Activated T-cell treated with anti-CD3 and anti-CD28 coated beads, Interleukin-2, amount 50 U/mL, for 72 hours (primary cell): ENCODE measurements at regions not wholly inside any gene's neighbourhood (a gene's known extent, or its start where the extent isn't known, plus 50 kb on each side); places are given as distances from the start of the nearest gene placed in this dataset.
"Not testable (repeated sequence)": the region's sequence is repeated elsewhere in the genome, so short reads cannot be mapped to it uniquely, and the experiment has no call there.

Experiments used
- ATAC-seq, 2 donors: fragments of 150-1000 bp; cut with Tn5 transposase; replicated peaks in 1 of 2; 2 replicates each; pipeline ENCODE4 v1.10.0; 2021; ENCODE audit warnings: moderate library complexity in 2 of 2, mild to moderate bottlenecking in 1 of 2
- DNase-seq, 2 donors: peaks; one replicate each; pipeline ENCODE4 v3.0.0; 2021 to 2022; ENCODE audit warnings: mixed read lengths in 1 of 2
- H3K27ac Mint-ChIP-seq: one replicate; pipeline ENCODE4 v1.8.0; 2022; ENCODE audit warnings: mild to moderate bottlenecking, moderate library complexity, mixed read lengths
- H3K27me3 Mint-ChIP-seq: one replicate; pipeline ENCODE4 v1.8.0; 2022; ENCODE audit warnings: low read depth, mixed read lengths
- H3K36me3 Mint-ChIP-seq, 2 donors: one replicate each; pipeline ENCODE4 v1.8.0; 2022; ENCODE audit warnings: mixed read lengths in 2 of 2, mild to moderate bottlenecking in 1 of 2; ENCODE audit not compliant: insufficient read depth in 2 of 2
- H3K4me1 Mint-ChIP-seq: one replicate; pipeline ENCODE4 v1.8.0; 2022; ENCODE audit warnings: low read depth, mixed read lengths
- H3K4me3 Mint-ChIP-seq, 2 donors: one replicate each; pipeline ENCODE4 v1.8.0; 2022; ENCODE audit warnings: mild to moderate bottlenecking in 2 of 2, mixed read lengths in 2 of 2, moderate library complexity in 2 of 2
- H3K9me3 Mint-ChIP-seq, 2 donors: one replicate each; pipeline ENCODE4 v1.8.0; 2022; ENCODE audit warnings: mixed read lengths in 2 of 2

DNA sequence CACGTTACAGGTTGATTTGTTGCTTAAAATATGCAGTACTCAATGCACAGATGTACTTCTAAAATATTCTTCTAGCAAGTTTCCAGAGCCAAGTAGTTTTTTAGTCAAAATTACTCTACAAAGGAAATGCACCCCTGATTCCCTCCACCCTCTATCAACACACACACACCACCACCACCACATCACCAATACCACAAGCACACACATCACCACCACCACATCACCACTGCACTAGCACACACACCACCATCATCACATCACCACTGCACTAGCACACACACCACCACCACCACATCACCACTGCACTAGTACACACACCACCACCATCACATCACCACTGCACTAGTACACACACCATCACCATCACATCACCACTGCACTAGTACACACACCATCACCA, 105.2 kb upstream of the FRG1 start:
- no peaks in the 10 kb centered on the region for H3K27me3 Mint-ChIP-seq
- peaks cover 1 to 5% of the 10 kb centered on the region in 2 donors for H3K9me3 Mint-ChIP-seq

DNA sequence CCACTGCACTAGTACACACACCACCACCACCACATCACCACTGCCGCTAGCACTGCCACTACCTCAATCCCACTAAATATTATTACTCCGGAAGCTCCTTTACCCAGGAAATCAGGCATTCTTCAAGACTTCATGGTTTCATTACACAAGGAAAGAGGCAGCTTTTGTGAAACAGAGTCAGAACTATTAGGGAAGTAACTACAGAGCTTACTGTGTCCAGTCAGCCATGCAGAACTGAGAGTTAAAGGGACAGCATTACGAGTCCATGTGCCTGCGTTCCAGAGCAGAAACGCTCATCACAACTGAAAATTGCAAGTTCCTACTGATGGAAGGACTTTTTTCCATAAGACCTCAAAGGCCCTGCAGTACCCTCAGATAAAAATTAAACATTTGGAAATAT, 103.2 kb upstream of the FRG1 start:
- Mint-ChIP-seq H3K36me3 (no peaks in the 10 kb centered on the region), H3K27ac (no peak overlapping the region), H3K9me3 (peaks cover 1 to 5% of the 10 kb centered on the region in 2 donors), H3K27me3 (no peaks in the 10 kb centered on the region), H3K4me3 (no peak overlapping the region), H3K4me1 (no peaks in the 10 kb centered on the region)
- DNase-seq (no peak), ATAC-seq (no peak)

More for the DNA sequence above, 105.2 kb upstream of the FRG1 start:
- H3K36me3 Mint-ChIP-seq: no peaks in the 10 kb centered on the region
- no peak overlapping the region for H3K4me3 Mint-ChIP-seq
- DNase-seq (no peak), ATAC-seq (no peak)
- no peak overlapping the region for H3K27ac Mint-ChIP-seq
- H3K4me1 Mint-ChIP-seq: no peaks in the 10 kb centered on the region

DNA sequence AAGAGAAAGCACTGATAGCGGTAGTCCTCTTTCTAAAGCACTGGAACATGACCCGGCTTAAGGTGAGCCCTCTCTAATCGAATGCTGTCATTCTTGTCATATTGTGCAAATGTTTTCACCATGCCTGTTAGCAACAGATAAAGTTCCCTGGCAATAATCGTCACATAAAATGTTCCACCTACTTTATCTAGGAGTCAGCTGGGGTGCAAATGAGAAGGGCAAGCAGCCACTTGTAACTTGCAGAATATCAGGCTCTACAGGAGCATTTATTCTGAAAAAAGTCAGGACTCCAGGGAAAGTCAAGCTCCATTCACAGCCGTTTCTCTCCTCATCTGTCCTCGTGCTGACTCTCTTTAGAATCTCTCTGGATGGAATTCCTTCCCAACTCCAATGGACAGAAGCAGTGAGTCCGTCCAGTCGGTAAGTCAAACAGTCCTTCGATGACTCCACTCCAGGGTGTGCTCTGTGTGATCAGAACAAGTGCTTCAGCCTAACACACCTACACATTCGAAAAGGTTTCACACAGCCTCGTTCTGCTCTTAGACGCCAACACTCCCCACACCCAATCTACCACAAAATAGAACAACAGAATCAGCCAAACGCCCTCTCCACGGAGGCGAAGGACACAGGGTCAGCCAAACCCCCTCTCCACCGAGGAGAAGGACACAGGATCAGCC, 101.7 kb upstream of the FRG1 start:
- Mint-ChIP-seq H3K4me3 (no peak overlapping the region), H3K36me3 (no peaks in the 10 kb centered on the region), H3K27ac (no peak overlapping the region), H3K4me1 (no peaks in the 10 kb centered on the region), H3K27me3 (no peaks in the 10 kb centered on the region), H3K9me3 (peaks cover 1 to 5% of the 10 kb centered on the region in 2 donors)
- no peak for ATAC-seq
- no peak for DNase-seq

DNA sequence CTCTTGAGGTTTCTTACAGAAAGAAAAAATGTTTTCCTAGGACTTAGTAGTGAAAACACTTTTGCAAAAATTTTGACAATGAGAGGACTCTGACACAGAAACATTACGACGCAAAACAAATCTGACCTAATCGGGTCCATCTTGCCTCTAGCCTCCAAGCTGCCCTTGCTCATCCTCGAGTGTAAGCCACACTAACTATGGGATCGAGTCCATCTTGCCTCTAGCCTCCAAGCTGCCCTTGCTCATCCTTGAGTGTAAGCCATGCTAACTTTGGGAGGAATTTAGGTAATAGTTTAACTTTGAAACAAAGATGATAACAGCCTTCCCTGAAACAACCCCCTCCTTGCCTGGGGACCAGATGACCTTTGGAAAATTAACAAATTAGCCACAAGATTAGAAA, 100.3 kb upstream of the FRG1 start:
- no peak for DNase-seq
- Mint-ChIP-seq H3K27me3 (no peaks in the 10 kb centered on the region), H3K27ac (no peak overlapping the region), H3K9me3 (peaks cover 1 to 5% of the 10 kb centered on the region in 2 donors), H3K4me1 (no peaks in the 10 kb centered on the region), H3K4me3 (no peak overlapping the region), H3K36me3 (no peaks in the 10 kb centered on the region)
- ATAC-seq: no peak

DNA sequence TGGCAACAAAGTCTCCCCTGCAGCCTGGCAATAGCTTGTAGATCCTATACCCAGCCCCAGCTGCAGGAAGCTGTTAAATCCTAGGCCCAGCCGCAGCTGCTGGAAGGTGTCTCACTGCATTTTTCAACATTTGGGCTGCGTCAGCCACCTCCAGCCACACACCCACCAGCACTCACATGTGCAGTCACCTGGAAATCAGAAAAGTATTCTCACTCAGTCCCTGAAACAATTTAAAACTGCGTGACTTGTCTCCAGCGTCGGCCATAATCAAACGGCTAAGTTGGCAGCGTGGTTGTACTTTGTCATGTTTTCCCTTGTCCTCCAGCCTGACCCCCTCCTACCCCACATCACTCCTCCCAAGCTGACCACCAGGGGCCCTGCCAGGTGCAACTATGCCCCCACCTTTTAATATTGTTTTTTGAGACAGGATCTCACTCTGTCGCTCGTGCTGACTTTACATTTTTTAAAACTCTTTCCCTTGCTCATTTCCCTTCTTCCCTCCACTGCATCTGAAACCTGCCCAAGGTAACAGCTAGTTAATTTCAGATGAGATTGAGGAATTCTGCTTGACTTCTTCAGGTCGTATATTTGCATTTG, 97.2 kb upstream of the FRG1 start:
- Mint-ChIP-seq H3K27me3 (no peaks in the 10 kb centered on the region), H3K36me3 (peaks cover 2 to 3% of the 10 kb centered on the region in 2 donors), H3K4me1 (no peaks in the 10 kb centered on the region), H3K27ac (no peak overlapping the region), H3K9me3 (peaks cover 0 to 1% of the 10 kb centered on the region in 2 donors), H3K4me3 (no peak overlapping the region)
- no peak for ATAC-seq
- no peak for DNase-seq

DNA sequence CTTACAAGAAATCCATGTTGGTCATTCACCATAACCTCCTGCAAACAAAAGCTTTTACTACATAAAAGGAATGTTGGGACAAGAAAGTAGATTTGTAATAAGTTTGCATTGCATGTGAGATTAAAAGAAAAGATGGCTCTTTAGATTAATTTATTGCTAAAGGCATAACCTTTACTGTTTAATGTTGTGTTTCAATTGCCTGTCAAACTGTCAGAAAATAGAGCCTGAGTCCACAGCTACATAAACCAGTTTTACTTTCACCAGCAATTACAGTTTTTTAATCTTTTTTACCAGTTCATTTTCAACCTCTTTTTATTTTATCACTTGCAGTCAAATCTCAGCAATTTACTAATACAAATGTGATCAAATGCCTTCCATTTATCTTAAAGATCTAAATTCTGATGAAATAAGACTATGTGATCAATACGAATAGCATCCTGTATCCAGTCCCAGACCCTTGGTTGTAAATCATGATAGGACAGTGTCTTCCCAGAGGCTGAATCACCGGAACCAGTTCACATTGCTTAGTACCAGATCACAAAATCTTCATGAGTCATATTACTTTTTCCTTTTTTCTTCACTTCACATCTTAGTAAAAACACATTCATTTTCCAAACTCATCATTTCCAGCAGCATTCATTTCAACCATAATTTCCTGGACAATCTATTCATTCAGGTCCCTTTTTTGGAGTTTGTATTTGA, 95.4 kb upstream of the FRG1 start:
- H3K27ac Mint-ChIP-seq: no peak overlapping the region
- H3K4me1 Mint-ChIP-seq: no peaks in the 10 kb centered on the region
- no peak overlapping the region for H3K4me3 Mint-ChIP-seq
- H3K27me3 Mint-ChIP-seq: no peaks in the 10 kb centered on the region
- ATAC-seq (no peak), DNase-seq (no peak)
- H3K9me3 Mint-ChIP-seq: peaks cover 0 to 1% of the 10 kb centered on the region in 2 donors
- peaks cover 2 to 3% of the 10 kb centered on the region in 2 donors for H3K36me3 Mint-ChIP-seq

DNA sequence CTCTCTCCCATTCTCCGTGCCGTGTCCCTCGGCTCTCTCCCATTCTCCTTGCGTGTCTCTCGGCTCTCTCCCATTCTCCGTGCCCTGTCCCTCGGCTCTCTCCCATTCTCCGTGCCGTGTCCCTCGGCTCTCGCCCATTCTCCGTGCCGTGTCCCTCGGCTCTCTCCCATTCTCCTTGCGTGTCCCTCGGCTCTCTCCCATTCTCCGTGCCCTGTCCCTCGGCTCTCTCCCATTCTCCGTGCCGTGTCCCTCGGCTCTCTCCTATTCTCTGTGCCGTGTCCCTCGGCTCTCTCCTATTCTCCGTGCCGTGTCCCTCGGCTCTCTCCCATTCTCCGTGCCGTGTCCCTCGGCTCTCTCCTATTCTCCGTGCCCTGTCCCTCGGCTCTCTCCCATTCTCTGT, 94.6 kb upstream of the FRG1 start:
- H3K4me3 Mint-ChIP-seq, DNase-seq, H3K4me1 Mint-ChIP-seq: not testable (repeated sequence)

DNA sequence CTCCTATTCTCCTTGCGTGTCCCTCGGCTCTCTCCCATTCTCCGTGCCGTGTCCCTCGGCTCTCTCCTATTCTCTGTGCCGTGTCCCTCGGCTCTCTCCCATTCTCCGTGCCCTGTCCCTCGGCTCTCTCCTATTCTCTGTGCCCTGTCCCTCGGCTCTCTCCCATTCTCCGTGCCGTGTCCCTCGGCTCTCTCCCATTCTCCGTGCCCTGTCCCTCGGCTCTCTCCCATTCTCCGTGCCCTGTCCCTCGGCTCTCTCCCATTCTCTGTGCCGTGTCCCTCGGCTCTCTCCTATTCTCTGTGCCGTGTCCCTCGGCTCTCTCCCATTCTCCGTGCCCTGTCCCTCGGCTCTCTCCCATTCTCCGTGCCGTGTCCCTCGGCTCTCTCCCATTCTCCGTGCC, 94.1 kb upstream of the FRG1 start:
- ATAC-seq, H3K9me3 Mint-ChIP-seq, H3K4me1 Mint-ChIP-seq, H3K27ac Mint-ChIP-seq, H3K4me3 Mint-ChIP-seq, H3K36me3 Mint-ChIP-seq, H3K27me3 Mint-ChIP-seq: not testable (repeated sequence)
- DNase-seq: peak in 1 of 2 donors; percentile 14

More for the DNA sequence above, 94.6 kb upstream of the FRG1 start:
- not testable (repeated sequence) for H3K36me3 Mint-ChIP-seq, H3K9me3 Mint-ChIP-seq, H3K27ac Mint-ChIP-seq, ATAC-seq, H3K27me3 Mint-ChIP-seq

DNA sequence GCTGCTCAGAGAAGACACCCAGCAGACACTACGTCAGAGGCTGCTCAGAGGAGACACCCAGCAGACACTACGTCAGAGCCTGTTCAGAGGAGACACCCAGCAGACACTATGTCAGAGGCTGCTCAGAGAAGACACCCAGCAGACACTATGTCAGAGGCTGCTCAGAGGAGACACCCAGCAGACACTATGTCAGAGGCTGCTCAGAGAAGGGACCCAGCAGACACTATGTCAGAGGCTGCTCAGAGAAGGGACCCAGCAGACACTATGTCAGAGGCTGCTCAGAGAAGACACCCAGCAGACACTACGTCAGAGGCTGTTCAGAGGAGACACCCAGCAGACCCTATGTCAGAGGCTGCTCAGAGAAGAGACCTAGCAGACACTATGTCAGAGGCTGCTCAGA, 92.0 kb upstream of the FRG1 start:
- H3K9me3 Mint-ChIP-seq, H3K4me3 Mint-ChIP-seq, ATAC-seq, H3K27me3 Mint-ChIP-seq, H3K36me3 Mint-ChIP-seq, H3K27ac Mint-ChIP-seq, H3K4me1 Mint-ChIP-seq, DNase-seq: not testable (repeated sequence)

DNA sequence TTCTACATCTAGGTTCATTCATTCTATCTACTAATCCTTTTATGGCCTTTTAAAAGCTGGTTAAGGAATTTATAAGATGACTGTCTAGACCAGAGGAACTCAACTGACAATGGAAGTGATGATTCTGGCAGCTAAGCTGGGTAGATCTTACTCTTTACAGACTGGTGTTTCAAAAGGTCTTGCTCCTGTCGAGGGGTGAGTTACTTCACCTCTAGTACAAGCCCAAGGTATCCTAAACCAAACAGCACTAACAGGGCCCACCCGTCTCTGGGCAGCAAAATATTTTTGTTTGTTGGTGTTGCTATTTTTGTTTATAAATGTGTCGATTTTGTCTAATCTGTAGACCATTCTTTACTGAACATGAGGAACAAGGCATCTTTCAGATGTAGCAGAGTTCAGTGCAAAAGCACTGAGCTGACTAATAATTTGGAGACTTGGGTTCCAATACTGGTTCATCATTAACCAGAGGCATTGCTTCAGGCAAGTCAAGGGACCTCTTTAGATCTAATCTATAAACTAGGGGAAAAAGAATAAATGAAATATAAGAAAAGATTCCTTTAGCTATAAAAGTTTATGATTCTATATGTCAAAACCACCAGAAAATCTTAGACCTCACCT, 90.3 kb upstream of the FRG1 start:
- Mint-ChIP-seq H3K36me3 (peaks cover 3% of the 10 kb centered on the region in 2 donors), H3K4me3 (no peak overlapping the region), H3K27me3 (no peaks in the 10 kb centered on the region), H3K9me3 (peaks cover 0 to 1% of the 10 kb centered on the region in 2 donors), H3K27ac (no peak overlapping the region), H3K4me1 (no peaks in the 10 kb centered on the region)
- DNase-seq (no peak), ATAC-seq (no peak)

DNA sequence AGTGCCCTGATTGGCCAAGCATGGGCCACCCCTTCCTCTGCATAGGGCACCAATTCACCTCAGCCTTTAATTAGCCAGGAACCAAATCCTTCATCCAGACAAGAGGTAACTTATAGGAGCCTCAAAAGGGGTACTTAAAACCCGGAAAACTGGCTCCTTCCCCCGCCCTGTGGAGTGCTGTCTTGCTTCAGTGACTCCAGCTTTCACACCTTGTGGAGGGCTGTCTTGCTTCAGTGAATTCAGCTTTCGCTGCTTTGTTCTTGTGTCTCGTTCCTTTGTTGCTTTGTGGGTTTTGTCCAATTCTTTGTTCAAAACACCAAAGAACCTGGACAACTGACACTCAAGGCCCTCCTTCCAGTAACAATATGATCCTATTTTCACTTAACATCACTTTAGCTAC, 82.2 kb upstream of the FRG1 start:
- Mint-ChIP-seq H3K4me1 (no peaks in the 10 kb centered on the region), H3K9me3 (peaks cover 0 to 2% of the 10 kb centered on the region in 2 donors), H3K27ac (no peak overlapping the region), H3K27me3 (no peaks in the 10 kb centered on the region), H3K36me3 (peaks cover 1 to 2% of the 10 kb centered on the region in 2 donors), H3K4me3 (no peak overlapping the region)
- ATAC-seq (no peak), DNase-seq (no peak)

DNA sequence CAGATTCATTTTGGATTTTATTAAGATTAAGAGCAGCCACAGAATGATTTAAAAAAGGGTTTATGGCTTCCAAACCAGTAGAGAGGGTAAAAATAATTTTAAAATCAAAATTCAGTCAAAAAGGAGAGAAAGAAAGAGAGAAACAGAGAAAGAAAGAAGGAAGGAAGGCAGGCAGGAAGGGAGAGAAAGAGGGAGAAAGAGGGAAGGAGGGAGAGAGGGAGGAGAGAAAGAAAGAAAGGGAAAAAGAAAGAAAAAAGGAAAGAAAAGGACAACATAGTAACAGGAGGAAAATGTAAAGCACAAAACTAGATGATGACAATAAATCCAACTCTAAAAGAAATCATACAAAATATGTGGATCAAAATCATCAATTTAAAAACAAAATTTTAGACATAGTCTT, 79.6 kb upstream of the FRG1 start:
- Mint-ChIP-seq H3K9me3 (peaks cover 0 to 2% of the 10 kb centered on the region in 2 donors), H3K4me3 (no peak overlapping the region)

DNA sequence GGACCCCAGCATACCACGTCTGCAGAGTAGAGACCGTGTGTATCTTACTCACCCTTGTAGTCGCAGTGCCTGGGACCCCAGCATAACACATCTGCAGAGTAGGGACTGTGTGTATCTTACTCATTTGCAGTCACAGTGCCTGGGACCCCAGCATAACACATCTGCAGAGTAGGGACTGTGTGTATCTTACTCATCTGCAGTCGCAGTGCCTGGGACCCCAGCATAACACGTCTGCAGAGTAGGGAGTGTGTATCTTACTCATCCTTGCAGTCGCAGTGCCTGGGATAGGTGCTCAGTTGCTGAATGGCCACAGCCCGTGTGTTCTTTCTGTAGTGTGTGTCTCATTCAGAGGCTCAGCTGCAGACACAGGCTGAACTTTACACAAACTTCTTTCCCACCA, 71.4 kb upstream of the FRG1 start:
- Mint-ChIP-seq H3K27me3 (no peaks in the 10 kb centered on the region), H3K27ac (no peak overlapping the region), H3K9me3 (peaks cover 0 to 2% of the 10 kb centered on the region in 2 donors), H3K4me3 (no peak overlapping the region), H3K4me1 (no peaks in the 10 kb centered on the region), H3K36me3 (peaks cover 0 to 2% of the 10 kb centered on the region in 2 donors)
- ATAC-seq (no peak), DNase-seq (no peak)

More for the DNA sequence above, 79.6 kb upstream of the FRG1 start:
- ATAC-seq (no peak), DNase-seq (no peak)
- H3K27me3 Mint-ChIP-seq: no peaks in the 10 kb centered on the region
- H3K4me1 Mint-ChIP-seq: no peaks in the 10 kb centered on the region
- no peaks in the 10 kb centered on the region for H3K36me3 Mint-ChIP-seq
- no peak overlapping the region for H3K27ac Mint-ChIP-seq
